ENCODE measurements at regions not wholly inside any gene's neighbourhood (a gene's known extent, or its start where the extent isn't known, plus 50 kb on each side); places are given as distances from the start of the nearest gene placed in this dataset.

DNA sequence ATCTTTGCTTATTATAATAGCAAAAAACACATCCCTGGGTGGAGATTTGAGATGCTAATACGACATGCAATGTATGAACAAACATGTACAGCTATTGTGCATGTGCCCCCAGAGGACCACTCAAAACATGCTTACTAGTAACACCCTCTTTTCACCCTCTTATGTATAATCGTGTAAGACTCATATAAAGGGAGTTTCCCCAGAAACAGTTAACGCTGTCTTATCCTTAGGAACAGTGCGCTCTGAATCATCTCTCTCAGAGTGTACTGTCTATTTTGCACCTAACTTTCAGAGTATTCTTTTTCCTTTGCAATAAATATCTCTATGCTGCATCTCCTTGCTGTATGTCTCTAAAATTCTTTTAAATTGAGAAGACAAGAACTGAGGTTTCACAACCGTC, 2604.0 kb downstream of the PCDH9 start:
- Histone ChIP-seq H2AFZ (ENCODE audit: low read length) (no peak overlapping the region), H3K4me2 (ENCODE audit: low read depth, low read length) (no peak overlapping the region), H3K9ac (ENCODE audit: low read length) (no peak overlapping the region), H3K27me3 (replicated peaks; ENCODE audit: insufficient read depth, low read length) (no peaks in the 10 kb centered on the region), H3K79me2 (ENCODE audit: low read length) (no peaks in the 10 kb centered on the region), H3K9me2 (replicated peaks; ENCODE audit: insufficient read depth, low read length) (no peaks in the 10 kb centered on the region), H3K36me3 (replicated peaks; ENCODE audit: insufficient read depth, low read length) (no peaks in the 10 kb centered on the region), H3K4me3 (ENCODE audit: low read length) (no peak overlapping the region), H3K4me1 (ENCODE audit: low read length) (no peaks in the 10 kb centered on the region), H3K9me3 (replicated peaks; ENCODE audit: insufficient read depth, low read length) (no peaks in the 10 kb centered on the region), H3K27ac (ENCODE audit: low read length) (no peak overlapping the region), H4K20me1 (ENCODE audit: insufficient read depth, low read length) (no peaks in the 10 kb centered on the region), H3F3A (ENCODE audit: insufficient read depth, low read length) (no peaks in the 10 kb centered on the region)
- no peak for DNase-seq
- TF ChIP-seq EZH2phosphoT487 (IDR thresholded peaks at IDR 0.05; ENCODE audit: low read length), result no peak

- H3K36me3 ChIP-seq (replicated peaks; ENCODE audit: insufficient read depth, low read length), result no peaks in the 10 kb centered on the region
- H3F3A ChIP-seq (ENCODE audit: insufficient read depth, low read length), result no peaks in the 10 kb centered on the region
- TF ChIP-seq, protein P1, sequence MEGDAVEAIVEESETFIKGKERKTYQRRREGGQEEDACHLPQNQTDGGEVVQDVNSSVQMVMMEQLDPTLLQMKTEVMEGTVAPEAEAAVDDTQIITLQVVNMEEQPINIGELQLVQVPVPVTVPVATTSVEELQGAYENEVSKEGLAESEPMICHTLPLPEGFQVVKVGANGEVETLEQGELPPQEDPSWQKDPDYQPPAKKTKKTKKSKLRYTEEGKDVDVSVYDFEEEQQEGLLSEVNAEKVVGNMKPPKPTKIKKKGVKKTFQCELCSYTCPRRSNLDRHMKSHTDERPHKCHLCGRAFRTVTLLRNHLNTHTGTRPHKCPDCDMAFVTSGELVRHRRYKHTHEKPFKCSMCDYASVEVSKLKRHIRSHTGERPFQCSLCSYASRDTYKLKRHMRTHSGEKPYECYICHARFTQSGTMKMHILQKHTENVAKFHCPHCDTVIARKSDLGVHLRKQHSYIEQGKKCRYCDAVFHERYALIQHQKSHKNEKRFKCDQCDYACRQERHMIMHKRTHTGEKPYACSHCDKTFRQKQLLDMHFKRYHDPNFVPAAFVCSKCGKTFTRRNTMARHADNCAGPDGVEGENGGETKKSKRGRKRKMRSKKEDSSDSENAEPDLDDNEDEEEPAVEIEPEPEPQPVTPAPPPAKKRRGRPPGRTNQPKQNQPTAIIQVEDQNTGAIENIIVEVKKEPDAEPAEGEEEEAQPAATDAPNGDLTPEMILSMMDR (IDR thresholded peaks at IDR 0.05; ENCODE audit: low read length), result no peak
- TF ChIP-seq EZH2phosphoT487 (IDR thresholded peaks at IDR 0.05; ENCODE audit: low read length) (no peak), EZH2 (optimal IDR thresholded peaks at IDR 0.05; ENCODE audit: low read depth, low read length) (no peak)
- no peaks in the 10 kb centered on the region for H3K4me1 ChIP-seq (ENCODE audit: low read length)
- DNase-seq, result no peak
- no peaks in the 10 kb centered on the region for H3K9me2 ChIP-seq (replicated peaks; ENCODE audit: insufficient read depth, low read length)
- no peak overlapping the region for H2AFZ ChIP-seq (ENCODE audit: low read length)
- no peaks in the 10 kb centered on the region for H3K27me3 ChIP-seq (replicated peaks; ENCODE audit: insufficient read depth, low read length)
- H3K9me3 ChIP-seq (replicated peaks; ENCODE audit: insufficient read depth, low read length), result no peaks in the 10 kb centered on the region
- no peak overlapping the region for H3K4me3 ChIP-seq (ENCODE audit: low read length)
- no peak overlapping the region for H3K9ac ChIP-seq (ENCODE audit: low read length)
- no peaks in the 10 kb centered on the region for H4K20me1 ChIP-seq (ENCODE audit: insufficient read depth, low read length)
- H3K4me2 ChIP-seq (ENCODE audit: low read depth, low read length), result no peak overlapping the region
- H3K27ac ChIP-seq (ENCODE audit: low read length), result no peak overlapping the region
- H3K79me2 ChIP-seq (ENCODE audit: low read length), result no peaks in the 10 kb centered on the region
These were observed 2612.9 kb downstream of the PCDH9 start for GRCh38 chr13:64617231-64617630.

DNA sequence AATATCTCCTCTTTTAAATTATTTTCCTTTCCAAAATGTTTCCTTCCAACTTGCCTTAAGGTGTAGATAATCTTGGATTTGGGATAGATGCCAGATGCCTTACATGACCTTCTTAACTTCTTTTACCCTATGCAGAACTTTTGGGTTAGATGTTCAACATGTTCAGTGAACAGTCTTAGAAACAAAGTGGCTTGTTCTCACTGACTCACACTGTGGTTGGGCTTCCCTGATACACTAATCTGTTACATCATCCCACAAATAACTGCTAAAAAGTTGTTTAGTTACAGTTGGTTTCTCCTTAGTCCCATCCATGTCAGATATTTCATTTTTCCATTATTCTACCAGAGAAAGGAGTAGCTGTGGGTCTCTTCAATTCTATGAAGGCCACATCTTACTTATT, 2638.2 kb downstream of the PCDH9 start:
- no peak overlapping the region for H2AFZ ChIP-seq (ENCODE audit: low read length)
- no peak overlapping the region for H3K27ac ChIP-seq (ENCODE audit: low read length)
- no peak overlapping the region for H3K4me2 ChIP-seq (ENCODE audit: low read depth, low read length)
- no peaks in the 10 kb centered on the region for H4K20me1 ChIP-seq (ENCODE audit: insufficient read depth, low read length)
- H3F3A ChIP-seq (ENCODE audit: insufficient read depth, low read length), result no peaks in the 10 kb centered on the region
- TF ChIP-seq EZH2phosphoT487 (IDR thresholded peaks at IDR 0.05; ENCODE audit: low read length) (no peak), EZH2 (optimal IDR thresholded peaks at IDR 0.05; ENCODE audit: low read depth, low read length) (no peak)
- TF ChIP-seq, protein P1 (IDR thresholded peaks at IDR 0.05; ENCODE audit: low read length), result no peak
- H3K79me2 ChIP-seq (ENCODE audit: low read length), result no peaks in the 10 kb centered on the region
- H3K27me3 ChIP-seq (replicated peaks; ENCODE audit: insufficient read depth, low read length), result no peaks in the 10 kb centered on the region
- H3K9ac ChIP-seq (ENCODE audit: low read length), result no peak overlapping the region
- H3K4me1 ChIP-seq (ENCODE audit: low read length), result no peaks in the 10 kb centered on the region
- H3K9me2 ChIP-seq (replicated peaks; ENCODE audit: insufficient read depth, low read length), result no peaks in the 10 kb centered on the region
- no peaks in the 10 kb centered on the region for H3K36me3 ChIP-seq (replicated peaks; ENCODE audit: insufficient read depth, low read length)
- no peak overlapping the region for H3K4me3 ChIP-seq (ENCODE audit: low read length)
- no peaks in the 10 kb centered on the region for H3K9me3 ChIP-seq (replicated peaks; ENCODE audit: insufficient read depth, low read length)
- no peak for DNase-seq

- H3K9me3 ChIP-seq (replicated peaks; ENCODE audit: insufficient read depth, low read length), result no peaks in the 10 kb centered on the region
- no peaks in the 10 kb centered on the region for H3K79me2 ChIP-seq (ENCODE audit: low read length)
- H3K4me1 ChIP-seq (ENCODE audit: low read length), result no peaks in the 10 kb centered on the region
- no peaks in the 10 kb centered on the region for H3K36me3 ChIP-seq (replicated peaks; ENCODE audit: insufficient read depth, low read length)
- H4K20me1 ChIP-seq (ENCODE audit: insufficient read depth, low read length), result no peaks in the 10 kb centered on the region
- no peaks in the 10 kb centered on the region for H3K9me2 ChIP-seq (replicated peaks; ENCODE audit: insufficient read depth, low read length)
- TF ChIP-seq EZH2phosphoT487 (IDR thresholded peaks at IDR 0.05; ENCODE audit: low read length) (no peak), EZH2 (optimal IDR thresholded peaks at IDR 0.05; ENCODE audit: low read depth, low read length) (no peak)
- TF ChIP-seq, protein P1 (IDR thresholded peaks at IDR 0.05; ENCODE audit: low read length), result no peak
- H3K4me2 ChIP-seq (ENCODE audit: low read depth, low read length), result no peak overlapping the region
- H3K27ac ChIP-seq (ENCODE audit: low read length), result no peak overlapping the region
- H2AFZ ChIP-seq (ENCODE audit: low read length), result no peak overlapping the region
- H3F3A ChIP-seq (ENCODE audit: insufficient read depth, low read length), result no peaks in the 10 kb centered on the region
- no peak overlapping the region for H3K4me3 ChIP-seq (ENCODE audit: low read length)
- no peaks in the 10 kb centered on the region for H3K27me3 ChIP-seq (replicated peaks; ENCODE audit: insufficient read depth, low read length)
- no peak overlapping the region for H3K9ac ChIP-seq (ENCODE audit: low read length)
- DNase-seq, result no peak
These were observed 2650.8 kb downstream of the PCDH9 start for GRCh38 chr13:64579331-64579730.

All from MM.1S (cell line).